Heart left ventricle (tissue), 13 donors: ENCODE measurements at regions not wholly inside any gene's neighbourhood (a gene's known extent, or its start where the extent isn't known, plus 50 kb on each side); places are given as distances from the start of the nearest gene placed in this dataset.

Experiments
- POLR2A ChIP-seq, 2 donors: fragments of 450-650 bp; IDR thresholded peaks; one replicate each; pipeline ENCODE4 v1.6.1; 2017; ENCODE audit warnings: antibody characterized with exemption in 2 of 2, mild to moderate bottlenecking in 2 of 2, moderate library complexity in 2 of 2
- TF ChIP-seq, protein P1 (sequence below), 12 donors: fragments of 200-600 bp; sonication (generic) in 4 of 12; IDR thresholded peaks; one replicate each; pipeline versions ENCODE4 v1.5.0 to v1.8.0; 2018 to 2022; ENCODE audit warnings: antibody characterized with exemption in 12 of 12, mild to moderate bottlenecking in 5 of 12
- donor health status: ischemic (EF 13 %, LVEDD 7.1; RV severe dilation, severe dysfunction).
- donor health status: DM: no; HTN: yes; CAD: no.
- donor health status: DM: no; HTN: no; CAD: no.
- donor health status: ischemic (EF 25% LVEDD 6.9; RV normal size, moderate dysfunction).
- donor health status: ischemic (EF 25% LVEDD 5.7; RV mildly dilated, moderate dysfunction).
- donor health status: ischemic (EF 35%, LVEDD 5.7; RV mildly dilated, moderate dysfunction).
- donor health status: nonischemic (EF 11% LVEDD 7.7; RV severe dilation, severe dysfunction).
- donor health status: DM: yes; HTN: yes; CAD: no.
- donor health status: PGD.
- donor health status: ischemic (EF 29% LVEDD 5.4; RV normal size, mild dysfunction).
- donor health status: nonischemic (EF 23%, LVEDD 6.1; RV moderate dilation, normal function).

DNA sequence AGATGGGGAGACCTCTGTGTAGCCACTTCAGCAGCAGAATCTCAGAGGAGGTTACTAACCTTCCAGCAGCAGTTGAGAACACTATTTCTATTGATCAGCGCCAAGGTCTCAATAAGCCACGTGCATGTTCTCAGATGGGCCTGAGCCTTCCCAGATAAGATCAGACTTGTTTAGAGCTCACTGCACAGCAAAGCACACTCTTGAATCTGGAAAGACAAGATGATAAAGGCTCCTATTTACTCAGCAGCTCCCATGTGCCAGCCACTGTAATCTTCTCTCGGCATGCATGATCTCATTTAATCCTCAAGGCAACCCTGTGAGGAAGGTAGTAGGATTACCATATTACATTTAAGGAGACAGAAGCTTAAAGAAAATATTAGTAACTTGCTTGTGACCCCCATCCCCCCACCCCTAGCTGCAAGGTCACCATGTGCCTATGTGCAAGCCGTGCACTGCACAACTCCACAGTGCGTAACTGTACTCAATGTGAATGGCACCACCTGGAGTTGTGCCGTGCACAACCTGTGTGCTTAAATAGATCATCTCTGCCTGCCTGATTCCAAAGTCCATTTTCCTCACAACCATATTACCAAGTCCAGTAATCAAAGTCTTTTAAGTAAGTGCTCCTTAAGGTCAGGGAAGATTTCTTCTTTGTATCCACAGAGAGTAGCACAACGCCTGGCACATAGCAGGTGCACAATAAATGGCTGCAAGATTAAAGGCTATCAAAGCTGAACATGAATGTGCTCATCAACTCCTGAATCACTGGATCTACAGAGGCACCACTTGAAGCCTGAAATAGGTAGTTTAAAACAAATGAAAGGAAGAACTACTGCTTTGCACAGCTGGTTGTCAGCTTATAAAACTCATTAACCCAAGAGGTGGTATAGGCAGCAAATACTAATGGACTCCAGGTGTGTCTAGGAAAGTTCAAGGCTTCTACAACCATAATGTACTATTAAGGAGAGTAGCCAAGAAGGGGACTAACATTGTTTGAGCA lies 293.8 kb downstream of the BUD13 start:
- TF ChIP-seq, protein P1, sequence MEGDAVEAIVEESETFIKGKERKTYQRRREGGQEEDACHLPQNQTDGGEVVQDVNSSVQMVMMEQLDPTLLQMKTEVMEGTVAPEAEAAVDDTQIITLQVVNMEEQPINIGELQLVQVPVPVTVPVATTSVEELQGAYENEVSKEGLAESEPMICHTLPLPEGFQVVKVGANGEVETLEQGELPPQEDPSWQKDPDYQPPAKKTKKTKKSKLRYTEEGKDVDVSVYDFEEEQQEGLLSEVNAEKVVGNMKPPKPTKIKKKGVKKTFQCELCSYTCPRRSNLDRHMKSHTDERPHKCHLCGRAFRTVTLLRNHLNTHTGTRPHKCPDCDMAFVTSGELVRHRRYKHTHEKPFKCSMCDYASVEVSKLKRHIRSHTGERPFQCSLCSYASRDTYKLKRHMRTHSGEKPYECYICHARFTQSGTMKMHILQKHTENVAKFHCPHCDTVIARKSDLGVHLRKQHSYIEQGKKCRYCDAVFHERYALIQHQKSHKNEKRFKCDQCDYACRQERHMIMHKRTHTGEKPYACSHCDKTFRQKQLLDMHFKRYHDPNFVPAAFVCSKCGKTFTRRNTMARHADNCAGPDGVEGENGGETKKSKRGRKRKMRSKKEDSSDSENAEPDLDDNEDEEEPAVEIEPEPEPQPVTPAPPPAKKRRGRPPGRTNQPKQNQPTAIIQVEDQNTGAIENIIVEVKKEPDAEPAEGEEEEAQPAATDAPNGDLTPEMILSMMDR (IDR thresholded peaks at IDR 0.05), result no peak
- TF ChIP-seq POLR2A (IDR thresholded peaks at IDR 0.05), result no peak
